ENCODE measurements at regions not wholly inside any gene's neighbourhood (a gene's known extent, or its start where the extent isn't known, plus 50 kb on each side); places are given as distances from the start of the nearest gene placed in this dataset.

DNA sequence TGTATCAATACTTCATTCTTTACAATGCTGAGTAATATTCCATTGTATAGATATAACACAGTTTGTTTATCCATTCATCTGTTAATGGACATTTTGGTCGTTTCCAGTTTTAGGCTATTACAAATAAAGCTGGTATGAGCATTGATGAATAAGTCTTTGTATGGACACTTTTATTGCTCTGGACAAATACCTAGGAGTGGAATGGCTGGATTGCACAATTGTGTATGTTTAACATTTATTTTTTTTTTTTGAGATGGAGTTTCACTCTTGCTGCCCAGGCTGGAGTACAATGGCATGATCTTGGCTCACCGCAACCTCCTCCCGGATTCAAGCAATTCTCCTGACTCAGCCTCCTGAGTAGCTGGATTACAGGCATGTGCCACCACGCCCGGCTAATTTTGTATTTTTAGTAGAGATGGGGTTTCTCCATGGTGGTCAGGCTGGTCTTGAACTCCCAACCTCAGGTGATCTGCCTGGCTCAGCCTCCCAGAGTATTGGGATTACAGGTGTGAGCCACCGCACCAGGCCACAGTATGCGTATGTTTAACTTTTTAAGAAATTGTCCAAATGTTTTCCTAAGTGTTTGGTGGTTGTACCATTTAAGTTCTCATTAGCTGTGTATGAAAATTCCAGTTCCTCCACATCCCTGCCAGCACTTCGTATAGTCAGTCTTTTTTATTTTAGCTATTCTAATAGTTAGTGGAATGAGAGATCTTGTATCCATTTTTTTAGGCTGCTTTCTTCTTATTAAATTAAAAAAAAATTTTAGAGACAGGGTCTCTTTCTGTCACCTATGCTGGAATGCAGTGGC, 194.9 kb upstream of the HAAO start:
- H3K4me3 ChIP-seq (ENCODE audit: insufficient read depth, low read length): no peak overlapping the region
- H3K79me2 ChIP-seq (ENCODE audit: insufficient read depth, low read length): no peaks in the 10 kb centered on the region
- no peak overlapping the region for H2AFZ ChIP-seq (ENCODE audit: low read length)
- H3K27ac ChIP-seq (ENCODE audit: low read depth, low read length): peak overlapping the region; percentile 66
- H3K4me2 ChIP-seq (ENCODE audit: insufficient read depth, low read length): no peak overlapping the region
- H3K9me3 ChIP-seq (ENCODE audit: low read depth, low read length): no peaks in the 10 kb centered on the region
- no peaks in the 10 kb centered on the region for H3K27me3 ChIP-seq (ENCODE audit: insufficient read depth, low read length)
- H4K20me1 ChIP-seq (ENCODE audit: insufficient read depth, low read length): no peaks in the 10 kb centered on the region
- H3K4me1 ChIP-seq (ENCODE audit: insufficient read depth, low read length): peaks cover 7% of the 10 kb centered on the region
- TF ChIP-seq, protein P1, sequence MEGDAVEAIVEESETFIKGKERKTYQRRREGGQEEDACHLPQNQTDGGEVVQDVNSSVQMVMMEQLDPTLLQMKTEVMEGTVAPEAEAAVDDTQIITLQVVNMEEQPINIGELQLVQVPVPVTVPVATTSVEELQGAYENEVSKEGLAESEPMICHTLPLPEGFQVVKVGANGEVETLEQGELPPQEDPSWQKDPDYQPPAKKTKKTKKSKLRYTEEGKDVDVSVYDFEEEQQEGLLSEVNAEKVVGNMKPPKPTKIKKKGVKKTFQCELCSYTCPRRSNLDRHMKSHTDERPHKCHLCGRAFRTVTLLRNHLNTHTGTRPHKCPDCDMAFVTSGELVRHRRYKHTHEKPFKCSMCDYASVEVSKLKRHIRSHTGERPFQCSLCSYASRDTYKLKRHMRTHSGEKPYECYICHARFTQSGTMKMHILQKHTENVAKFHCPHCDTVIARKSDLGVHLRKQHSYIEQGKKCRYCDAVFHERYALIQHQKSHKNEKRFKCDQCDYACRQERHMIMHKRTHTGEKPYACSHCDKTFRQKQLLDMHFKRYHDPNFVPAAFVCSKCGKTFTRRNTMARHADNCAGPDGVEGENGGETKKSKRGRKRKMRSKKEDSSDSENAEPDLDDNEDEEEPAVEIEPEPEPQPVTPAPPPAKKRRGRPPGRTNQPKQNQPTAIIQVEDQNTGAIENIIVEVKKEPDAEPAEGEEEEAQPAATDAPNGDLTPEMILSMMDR (IDR thresholded peaks at IDR 0.05; ENCODE audit: extremely low read depth, low read depth, low read length): no peak
- DNase-seq (ENCODE audit: insufficient read length, low spot score, missing footprints): no peak
- no peaks in the 10 kb centered on the region for H3K36me3 ChIP-seq (ENCODE audit: insufficient read depth, low read length)

GRCh38 chr2:42984617-42985016, 192.2 kb upstream of the HAAO start:
- peaks cover 7% of the 10 kb centered on the region for H3K4me1 ChIP-seq (ENCODE audit: insufficient read depth, low read length)
- DNase-seq (ENCODE audit: insufficient read length, low spot score, missing footprints): no peak
- no peaks in the 10 kb centered on the region for H3K27me3 ChIP-seq (ENCODE audit: insufficient read depth, low read length)
- no peak overlapping the region for H3K4me2 ChIP-seq (ENCODE audit: insufficient read depth, low read length)
- H2AFZ ChIP-seq (ENCODE audit: low read length): no peak overlapping the region
- no peaks in the 10 kb centered on the region for H3K79me2 ChIP-seq (ENCODE audit: insufficient read depth, low read length)
- H3K4me3 ChIP-seq (ENCODE audit: insufficient read depth, low read length): no peak overlapping the region
- no peaks in the 10 kb centered on the region for H4K20me1 ChIP-seq (ENCODE audit: insufficient read depth, low read length)
- no peaks in the 10 kb centered on the region for H3K9me3 ChIP-seq (ENCODE audit: low read depth, low read length)
- H3K27ac ChIP-seq (ENCODE audit: low read depth, low read length): no peak overlapping the region
- no peaks in the 10 kb centered on the region for H3K36me3 ChIP-seq (ENCODE audit: insufficient read depth, low read length)
- TF ChIP-seq, protein P1 (IDR thresholded peaks at IDR 0.05; ENCODE audit: extremely low read depth, low read depth, low read length): no peak

- peaks cover 7% of the 10 kb centered on the region for H3K4me1 ChIP-seq (ENCODE audit: insufficient read depth, low read length)
These were observed 191.7 kb upstream of the HAAO start for GRCh38 chr2:42984081-42984480.

More at GRCh38 chr2:42984081-42984480, 191.7 kb upstream of the HAAO start:
- no peaks in the 10 kb centered on the region for H3K36me3 ChIP-seq (ENCODE audit: insufficient read depth, low read length)
- no peaks in the 10 kb centered on the region for H3K79me2 ChIP-seq (ENCODE audit: insufficient read depth, low read length)
- no peaks in the 10 kb centered on the region for H3K27me3 ChIP-seq (ENCODE audit: insufficient read depth, low read length)
- H3K4me3 ChIP-seq (ENCODE audit: insufficient read depth, low read length): no peak overlapping the region
- no peak overlapping the region for H3K27ac ChIP-seq (ENCODE audit: low read depth, low read length)
- no peak for DNase-seq (ENCODE audit: insufficient read length, low spot score, missing footprints)
- no peaks in the 10 kb centered on the region for H3K9me3 ChIP-seq (ENCODE audit: low read depth, low read length)
- H4K20me1 ChIP-seq (ENCODE audit: insufficient read depth, low read length): no peaks in the 10 kb centered on the region
- H3K4me2 ChIP-seq (ENCODE audit: insufficient read depth, low read length): no peak overlapping the region
- no peak overlapping the region for H2AFZ ChIP-seq (ENCODE audit: low read length)
- TF ChIP-seq, protein P1 (IDR thresholded peaks at IDR 0.05; ENCODE audit: extremely low read depth, low read depth, low read length): no peak

All from osteoblast (primary cell).